Adrenal gland (tissue), 9 donors: ENCODE measurements at regions not wholly inside any gene's neighbourhood (a gene's known extent, or its start where the extent isn't known, plus 50 kb on each side); places are given as distances from the start of the nearest gene placed in this dataset.

Source experiments
- DNase-seq, 7 donors: peaks; one replicate each; pipeline ENCODE4 v3.0.0-alpha.2; 2019 to 2020
- H3K27ac ChIP-seq, 5 donors: fragments of 200-600 bp; sonication (generic) in 4 of 5; 1 replicate in 3 of 5; 2 replicates in 2 of 5; pipeline versions ENCODE4 v1.5.1 to v1.8.0; 2016 to 2020; ENCODE audit warnings: mild to moderate bottlenecking in 1 of 5
- H3K27me3 ChIP-seq: fragments of 200-600 bp; 2 replicates; pipeline ENCODE4 v1.8.0; 2021
- H3K36me3 ChIP-seq, 2 donors: fragments of 200-600 bp; replicated peaks in 1 of 2; 1 replicate in 1 of 2; 2 replicates in 1 of 2; pipeline versions ENCODE4 v1.5.1 to v1.8.0; 2018 to 2022
- H3K4me1 ChIP-seq, 2 donors: fragments of 200-600 bp; replicated peaks in 1 of 2; 1 replicate in 1 of 2; 2 replicates in 1 of 2; pipeline versions ENCODE4 v1.5.1 to v1.8.0; 2018 to 2021
- H3K4me3 ChIP-seq, 4 donors: fragments of 200-600 bp; sonication (generic) in 3 of 4; one replicate each; pipeline ENCODE4 v1.5.1; 2016 to 2018
- H3K9me3 ChIP-seq, 3 donors: fragments of 200-600 bp; sonication (generic) in 1 of 3; replicated peaks in 1 of 3; 1 replicate in 2 of 3; 2 replicates in 1 of 3; pipeline versions ENCODE4 v1.5.1 to v1.8.0; 2016 to 2021
- CTCF ChIP-seq, 6 experiments: fragments of 450-650 bp in 4 of 6; fragments of 200-600 bp in 2 of 6; sonication (generic) in 1 of 6; IDR thresholded peaks; 1 replicate in 5 of 6; 2 replicates in 1 of 6; pipeline versions ENCODE4 v1.5.1 to v1.8.0; 2016 to 2021; ENCODE audit warnings: antibody characterized with exemption in 6 of 6, mild to moderate bottlenecking in 2 of 6, moderate library complexity in 1 of 6
- POLR2A ChIP-seq, 2 donors: fragments of 450-650 bp; IDR thresholded peaks; one replicate each; pipeline ENCODE4 v1.6.1; 2017; ENCODE audit warnings: antibody characterized with exemption in 2 of 2, mild to moderate bottlenecking in 2 of 2, moderate library complexity in 1 of 2
- WGBS, 4 donors: extraction: QIAGEN DNeasy Blood & Tissue Kit in 2 of 4; methylation state at CpG; one replicate each; pipeline versions ENCODE4 v1.1.5 to v1.1.7; 2013 to 2017; 5-methylcytosine and 5-hydroxymethylcytosine counted together
- intact Hi-C, 2 donors: fragments of 100-400 bp; cut with DNase I; formaldehyde crosslinking; loops; one replicate each; pipeline versions ENCODE4 v1.14.1 to v1.15.0; 2022 to 2023
- donor health status: healthy with polysubstance abuse.
- donor health status: Bipolar disorder and iron deficiency.
- donor health status: DM: yes; HTN: yes; CAD: no.
- donor health status: DM: no; HTN: no; CAD: no.
- donor health status: DM: no; HTN: no; CAD: no.

- Histone ChIP-seq H3K27me3 (no peaks in the 10 kb centered on the region), H3K4me3 (no peak overlapping the region), H3K9me3 (no peaks in the 10 kb centered on the region), H3K27ac (no peak overlapping the region), H3K36me3 (no peaks in the 10 kb centered on the region), H3K4me1 (no peaks in the 10 kb centered on the region)
- no peak for DNase-seq
- intact Hi-C loops = no loop called here
- no peak for TF ChIP-seq POLR2A (IDR thresholded peaks at IDR 0.05)
- no peak for TF ChIP-seq CTCF (IDR thresholded peaks at IDR 0.05)
Measured at GRCh38 chr3:31161889-31162288, 267.4 kb upstream of the GADL1 start.

- no peak for TF ChIP-seq POLR2A (IDR thresholded peaks at IDR 0.05)
- no peak for TF ChIP-seq CTCF (IDR thresholded peaks at IDR 0.05)
- no peaks in the 10 kb centered on the region for H3K9me3 ChIP-seq
- no peaks in the 10 kb centered on the region for H3K36me3 ChIP-seq
- H3K4me3 ChIP-seq = no peak overlapping the region
- H3K4me1 ChIP-seq = no peaks in the 10 kb centered on the region
- no peak overlapping the region for H3K27ac ChIP-seq
- no peak for DNase-seq
- intact Hi-C loops = no loop called here
- H3K27me3 ChIP-seq = no peaks in the 10 kb centered on the region
- 88 to 95% (median 89%) methylated on average over 2 of the region's 2 CpGs for whole genome bisulfite sequencing, 4 donors
Measured at GRCh38 chr3:31164381-31164780, 269.9 kb upstream of the GADL1 start.

GRCh38 chr3:31165399-31165860, 271.0 kb upstream of the GADL1 start:
- H3K27ac ChIP-seq = peak overlapping the region in 1 of 5 donors; percentile 15
- H3K27me3 ChIP-seq = no peaks in the 10 kb centered on the region
- intact Hi-C loops = no loop called here
- no peak for DNase-seq
- no peaks in the 10 kb centered on the region for H3K4me1 ChIP-seq
- 59 to 74% (median 68%) methylated on average over 8 of the region's 8 CpGs for WGBS, 4 donors
- TF ChIP-seq POLR2A (IDR thresholded peaks at IDR 0.05) (no peak), CTCF (IDR thresholded peaks at IDR 0.05) (no peak)
- H3K9me3 ChIP-seq = no peaks in the 10 kb centered on the region
- H3K36me3 ChIP-seq = no peaks in the 10 kb centered on the region
- H3K4me3 ChIP-seq = no peak overlapping the region

- intact Hi-C loops = no loop called here
- H3K27me3 ChIP-seq = no peaks in the 10 kb centered on the region
- H3K4me3 ChIP-seq = no peak overlapping the region
- TF ChIP-seq CTCF (IDR thresholded peaks at IDR 0.05) (no peak), POLR2A (IDR thresholded peaks at IDR 0.05) (no peak)
- H3K9me3 ChIP-seq = no peaks in the 10 kb centered on the region
- 43 to 49% (median 46%) methylated on average over 4 of the region's 4 CpGs for WGBS, 4 donors
- DNase-seq = peak in 3 of 7 donors; percentile 22 to 65 (median 27)
- H3K27ac ChIP-seq = peak overlapping the region in 1 of 5 donors; percentile 15
- H3K4me1 ChIP-seq = no peaks in the 10 kb centered on the region
- H3K36me3 ChIP-seq = no peaks in the 10 kb centered on the region
Measured at GRCh38 chr3:31166249-31166885, 271.9 kb upstream of the GADL1 start.
